C4-2B (cell line): ENCODE measurements at regions not wholly inside any gene's neighbourhood (a gene's known extent, or its start where the extent isn't known, plus 50 kb on each side); places are given as distances from the start of the nearest gene placed in this dataset.

ENCODE experiments used
- H3K27ac ChIP-seq: fragments of 450-650 bp; 2 replicates; pipeline ENCODE4 v1.5.1; 2017
- ZFX ChIP-seq: fragments of 450-650 bp; IDR thresholded peaks from 2 replicates; pipeline ENCODE4 v1.6.1; 2017
- TF ChIP-seq, protein P1 (sequence below): fragments of 450-650 bp; conservative IDR thresholded peaks from 2 replicates; pipeline ENCODE4 v1.5.1; 2017; ENCODE audit warnings: mild to moderate bottlenecking

DNA sequence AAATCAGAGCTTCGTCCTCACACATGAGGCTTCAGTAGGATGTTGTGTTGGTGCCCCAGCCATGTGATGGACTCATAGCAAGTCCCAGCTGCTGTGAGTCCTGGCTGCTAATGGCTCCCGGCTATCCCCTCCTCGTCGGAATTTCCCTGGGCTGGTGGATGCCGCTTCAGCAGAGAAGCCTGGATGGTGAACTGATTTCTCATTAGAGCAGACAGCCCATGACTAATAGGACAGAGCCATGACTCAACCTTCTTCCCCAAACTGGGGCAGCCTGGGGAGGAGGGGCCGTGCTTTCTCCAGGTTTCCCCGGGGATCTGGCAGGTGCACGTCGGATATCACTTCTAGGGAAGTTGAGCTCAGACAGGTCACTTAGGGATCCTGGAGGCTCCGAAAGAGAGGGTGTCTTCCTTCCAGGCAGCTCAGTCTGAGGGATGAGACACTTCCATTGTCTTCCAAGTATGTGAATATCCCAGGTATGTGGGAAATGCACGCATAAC is 112.7 kb downstream of the ASMT start:
- no peak overlapping the region for H3K27ac ChIP-seq
- TF ChIP-seq, protein P1, sequence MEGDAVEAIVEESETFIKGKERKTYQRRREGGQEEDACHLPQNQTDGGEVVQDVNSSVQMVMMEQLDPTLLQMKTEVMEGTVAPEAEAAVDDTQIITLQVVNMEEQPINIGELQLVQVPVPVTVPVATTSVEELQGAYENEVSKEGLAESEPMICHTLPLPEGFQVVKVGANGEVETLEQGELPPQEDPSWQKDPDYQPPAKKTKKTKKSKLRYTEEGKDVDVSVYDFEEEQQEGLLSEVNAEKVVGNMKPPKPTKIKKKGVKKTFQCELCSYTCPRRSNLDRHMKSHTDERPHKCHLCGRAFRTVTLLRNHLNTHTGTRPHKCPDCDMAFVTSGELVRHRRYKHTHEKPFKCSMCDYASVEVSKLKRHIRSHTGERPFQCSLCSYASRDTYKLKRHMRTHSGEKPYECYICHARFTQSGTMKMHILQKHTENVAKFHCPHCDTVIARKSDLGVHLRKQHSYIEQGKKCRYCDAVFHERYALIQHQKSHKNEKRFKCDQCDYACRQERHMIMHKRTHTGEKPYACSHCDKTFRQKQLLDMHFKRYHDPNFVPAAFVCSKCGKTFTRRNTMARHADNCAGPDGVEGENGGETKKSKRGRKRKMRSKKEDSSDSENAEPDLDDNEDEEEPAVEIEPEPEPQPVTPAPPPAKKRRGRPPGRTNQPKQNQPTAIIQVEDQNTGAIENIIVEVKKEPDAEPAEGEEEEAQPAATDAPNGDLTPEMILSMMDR, result no peak
- TF ChIP-seq ZFX, result no peak

DNA sequence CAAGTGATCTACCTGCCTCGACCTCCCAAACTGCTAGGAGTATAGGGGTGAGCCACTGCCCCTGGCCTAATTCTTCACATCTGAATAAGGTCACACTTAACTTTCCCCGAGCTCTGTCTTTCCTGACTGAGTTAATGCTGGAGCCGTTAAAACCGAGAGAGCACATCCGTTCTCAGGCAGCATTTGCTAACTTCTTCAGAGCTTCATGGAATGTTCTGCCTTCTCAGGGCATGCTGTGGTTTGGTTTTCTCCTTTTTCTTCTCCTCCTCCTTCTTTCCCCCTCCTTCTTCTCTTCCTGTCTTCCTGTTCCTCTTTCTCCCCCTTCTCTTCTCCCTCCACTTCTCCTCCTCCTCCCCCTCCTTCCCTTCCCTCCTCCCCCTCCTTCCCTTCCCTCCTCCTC is 119.9 kb downstream of the ASMT start:
- no peak for TF ChIP-seq ZFX
- TF ChIP-seq, protein P1, result no peak
- H3K27ac ChIP-seq, result no peak overlapping the region

DNA sequence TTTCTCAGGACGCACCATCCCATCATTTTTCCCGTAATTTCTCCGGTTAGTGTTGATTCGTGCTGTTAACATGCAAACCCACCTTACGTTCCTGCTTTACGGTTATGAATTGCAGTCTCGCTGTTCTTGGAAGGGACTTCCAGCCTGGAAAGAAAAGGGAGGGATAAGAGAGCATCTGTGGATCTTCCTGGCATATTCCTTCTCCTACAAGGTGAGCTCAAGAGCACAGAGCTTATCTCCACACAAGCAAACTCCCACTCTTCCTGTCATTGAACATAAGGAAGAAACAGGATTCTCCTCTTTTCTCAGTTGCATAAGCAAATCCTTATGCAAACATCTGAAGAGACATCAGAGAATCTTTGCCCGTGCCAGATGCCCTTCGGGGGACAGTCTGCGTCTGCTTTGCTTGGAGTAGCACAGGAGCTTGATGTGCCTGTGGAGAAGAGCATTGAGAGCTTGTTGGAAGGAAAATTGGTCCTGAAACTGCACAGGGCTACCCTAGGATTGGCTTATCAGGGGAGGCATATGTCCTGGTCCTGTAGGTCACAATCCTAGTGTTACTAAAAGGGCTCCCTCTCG is 127.0 kb downstream of the ASMT start:
- no peak overlapping the region for H3K27ac ChIP-seq
- TF ChIP-seq ZFX, result no peak
- TF ChIP-seq, protein P1, result no peak

DNA sequence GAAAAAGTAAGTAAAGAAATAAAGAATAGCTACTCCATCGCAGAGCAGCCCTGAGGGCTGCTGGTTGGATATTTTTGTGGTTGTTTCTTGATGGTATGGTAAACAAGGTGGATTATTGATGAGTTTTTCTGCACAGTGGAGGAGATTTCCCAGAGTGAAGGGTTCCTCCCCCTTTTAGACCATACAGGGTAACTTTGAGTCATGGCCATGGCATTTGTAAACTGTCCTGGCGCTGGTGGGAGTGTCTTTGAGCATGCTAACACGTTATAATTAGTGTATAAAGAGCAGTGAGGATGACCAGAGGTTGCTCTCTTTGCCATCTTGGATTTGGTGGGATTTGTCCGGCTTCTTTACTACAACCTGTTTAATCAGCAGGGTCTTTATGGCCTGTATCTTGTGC is 128.2 kb downstream of the ASMT start:
- TF ChIP-seq, protein P1, result no peak
- TF ChIP-seq ZFX, result no peak
- no peak overlapping the region for H3K27ac ChIP-seq

DNA sequence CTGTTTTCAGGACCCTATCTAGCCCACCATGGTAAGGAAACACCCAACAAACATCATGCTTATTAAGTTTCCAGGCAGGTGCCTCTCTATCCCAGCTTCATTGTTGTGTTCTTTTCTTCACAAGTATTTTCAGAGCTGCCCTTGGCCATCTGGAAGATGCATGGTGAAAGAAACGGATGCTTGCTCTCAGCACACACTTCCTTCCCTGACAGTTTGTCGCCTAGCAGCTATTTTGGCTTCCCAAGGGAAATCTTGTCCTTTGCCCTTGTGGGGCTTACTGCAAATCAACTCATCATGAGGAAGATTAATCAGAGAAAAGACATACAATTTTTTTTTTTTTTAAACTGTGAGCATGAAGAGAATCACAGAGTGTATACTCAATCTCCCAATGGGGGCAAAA is 128.8 kb downstream of the ASMT start:
- TF ChIP-seq ZFX, result no peak
- TF ChIP-seq, protein P1, result no peak

DNA sequence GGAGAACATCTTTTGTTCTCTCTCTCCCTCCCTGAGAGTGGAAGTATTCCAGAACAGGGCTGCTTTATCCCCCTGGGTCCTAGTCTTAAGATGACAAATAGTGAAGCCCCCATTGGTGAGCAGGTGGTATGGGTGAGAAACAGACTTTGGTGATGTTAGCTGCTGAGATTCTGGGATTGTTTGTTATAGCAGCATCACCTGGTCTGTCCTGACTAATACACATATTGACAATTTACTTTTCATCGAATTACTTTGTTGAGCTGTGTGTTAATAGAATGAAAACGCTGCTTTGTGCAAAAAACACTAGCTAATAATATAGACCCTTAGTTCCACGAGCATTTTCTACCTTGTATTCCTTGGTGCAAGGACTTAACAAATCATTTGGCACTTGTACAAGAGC is 133.5 kb downstream of the ASMT start:
- no peak for TF ChIP-seq ZFX
- TF ChIP-seq, protein P1, result no peak

More for the DNA sequence above, 128.8 kb downstream of the ASMT start:
- no peak overlapping the region for H3K27ac ChIP-seq

DNA sequence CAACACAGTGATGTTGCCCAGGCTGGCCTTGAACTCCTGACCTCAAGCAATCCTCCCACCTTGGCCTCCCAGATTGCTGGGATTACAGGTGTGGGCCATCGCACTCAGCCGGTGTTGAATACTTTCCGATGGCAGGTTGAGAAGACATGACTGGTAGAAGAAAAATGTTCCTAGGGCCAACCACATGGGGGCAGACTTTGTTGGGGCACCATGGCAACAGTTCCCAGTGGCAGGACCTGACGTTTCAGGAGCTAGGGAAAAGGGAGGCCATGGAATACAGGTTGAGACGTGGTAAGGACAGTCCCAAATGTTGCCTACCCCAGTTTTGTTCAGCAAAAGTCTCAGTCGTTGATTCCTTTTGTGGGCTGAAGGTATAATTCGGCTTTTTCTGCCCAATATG is 134.6 kb downstream of the ASMT start:
- TF ChIP-seq, protein P1, result no peak
- TF ChIP-seq ZFX, result no peak
- H3K27ac ChIP-seq, result no peak overlapping the region

More for the DNA sequence above, 133.5 kb downstream of the ASMT start:
- H3K27ac ChIP-seq, result no peak overlapping the region
